Astrocyte of the spinal cord (primary cell): ENCODE measurements at regions not wholly inside any gene's neighbourhood (a gene's known extent, or its start where the extent isn't known, plus 50 kb on each side); places are given as distances from the start of the nearest gene placed in this dataset.

ENCODE experiments used
- DNase-seq: peaks from one replicate; pipeline ENCODE4 v3.0.0; 2011; ENCODE audit warnings: low read depth, low spot score
- H3K4me3 ChIP-seq: 2 replicates; pipeline ENCODE4 v1.5.1; 2011; ENCODE audit warnings: low read depth, mild to moderate bottlenecking, low read length, moderate library complexity
- CTCF ChIP-seq: IDR thresholded peaks from 2 replicates; pipeline ENCODE4 v1.5.1; 2012; ENCODE audit warnings: low read depth, mild to moderate bottlenecking, low read length, inconsistent platforms
- in situ Hi-C: cut with HindIII; loops from 2 replicates; pipeline ENCODE4 v1.10.0; 2017; ENCODE audit warnings: low sequenced_read_pairs

DNA sequence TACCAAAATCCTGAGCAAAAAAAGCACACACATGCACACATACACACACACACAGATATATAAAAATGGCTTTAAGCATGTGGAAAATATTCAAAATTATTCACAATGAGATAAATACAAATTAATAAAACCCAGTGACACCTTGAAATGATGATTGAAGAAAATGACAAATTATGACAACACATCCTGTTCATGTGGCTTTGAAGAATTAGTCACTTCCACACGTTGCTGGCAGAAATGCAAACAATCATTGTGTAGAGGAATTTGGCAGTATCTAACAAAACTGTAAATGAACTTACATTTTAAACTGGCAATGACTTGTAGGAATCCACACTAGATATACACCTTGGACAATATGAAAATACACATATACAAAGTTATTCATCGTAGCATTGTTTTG is 95.8 kb upstream of the RGPD4 start:
- TF ChIP-seq CTCF = no peak
- no peak overlapping the region for H3K4me3 ChIP-seq
- no peak for DNase-seq
- in situ Hi-C loops = no loop called here

GRCh38 chr2:107731435-107731834 is 95.3 kb upstream of the RGPD4 start:
- H3K4me3 ChIP-seq = no peak overlapping the region
- in situ Hi-C loops = no loop called here
- no peak for TF ChIP-seq CTCF
- DNase-seq = no peak

DNA sequence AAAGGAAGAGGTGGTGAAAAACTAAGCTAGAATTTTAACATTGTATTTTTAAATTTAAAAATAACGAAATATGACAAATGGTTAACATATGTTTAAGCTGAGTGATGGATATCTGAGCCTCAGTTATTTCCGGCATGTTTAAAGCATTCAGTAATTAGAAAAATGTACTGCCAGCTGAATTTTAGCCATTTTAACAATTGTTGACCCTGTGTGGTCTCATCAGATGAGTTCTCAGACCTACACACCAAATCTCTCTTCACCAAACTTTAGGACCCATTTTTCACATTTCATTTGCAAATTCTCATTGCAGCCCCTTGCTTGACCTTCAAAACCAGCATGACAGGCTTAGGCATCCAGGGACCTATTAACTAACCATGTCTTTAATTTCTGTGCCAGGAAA is 91.5 kb upstream of the RGPD4 start:
- H3K4me3 ChIP-seq = no peak overlapping the region
- no peak for DNase-seq
- in situ Hi-C loops = no loop called here
- TF ChIP-seq CTCF = no peak

- no peak for DNase-seq
These were observed 88.9 kb upstream of the RGPD4 start for GRCh38 chr2:107737756-107738155.

DNA sequence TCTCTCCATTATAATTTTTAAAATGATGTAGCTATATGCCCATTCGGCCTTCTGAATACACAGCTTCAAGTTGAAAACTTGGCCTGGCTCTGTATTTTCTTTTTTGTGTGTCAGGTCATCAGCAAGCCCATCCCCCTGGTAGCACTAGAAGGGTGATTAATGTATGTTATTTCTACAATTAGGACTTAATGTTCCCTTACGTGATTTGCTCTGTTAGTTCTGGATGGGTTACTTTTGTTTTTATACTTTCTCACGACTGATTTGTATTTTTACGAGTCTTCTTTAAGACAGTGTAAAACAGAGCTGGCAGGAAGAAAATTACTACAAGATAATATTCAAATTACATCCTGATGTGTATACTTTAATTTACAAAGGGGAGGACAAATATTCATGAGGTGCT is 88.4 kb upstream of the RGPD4 start:
- H3K4me3 ChIP-seq = no peak overlapping the region
- DNase-seq = no peak
- in situ Hi-C loops = no loop called here
- TF ChIP-seq CTCF = no peak

More at GRCh38 chr2:107737756-107738155, 88.9 kb upstream of the RGPD4 start:
- TF ChIP-seq CTCF = no peak
- no peak overlapping the region for H3K4me3 ChIP-seq
- in situ Hi-C loops = no loop called here

- in situ Hi-C loops = no loop called here
These were observed 86.4 kb upstream of the RGPD4 start for GRCh38 chr2:107740300-107740699.

More at GRCh38 chr2:107740300-107740699, 86.4 kb upstream of the RGPD4 start:
- TF ChIP-seq CTCF = no peak
- no peak for DNase-seq
- no peak overlapping the region for H3K4me3 ChIP-seq
